HG02759 (cell line): ENCODE measurements at regions not wholly inside any gene's neighbourhood (a gene's known extent, or its start where the extent isn't known, plus 50 kb on each side); places are given as distances from the start of the nearest gene placed in this dataset.

Experiments
- ATAC-seq: cut with Tn5 transposase; IDR thresholded peaks from one replicate; pipeline ENCODE4 v1.9.1; 2021; ENCODE audit warnings: mild to moderate bottlenecking, moderate library complexity; ENCODE audit not compliant: unreplicated experiment

DNA sequence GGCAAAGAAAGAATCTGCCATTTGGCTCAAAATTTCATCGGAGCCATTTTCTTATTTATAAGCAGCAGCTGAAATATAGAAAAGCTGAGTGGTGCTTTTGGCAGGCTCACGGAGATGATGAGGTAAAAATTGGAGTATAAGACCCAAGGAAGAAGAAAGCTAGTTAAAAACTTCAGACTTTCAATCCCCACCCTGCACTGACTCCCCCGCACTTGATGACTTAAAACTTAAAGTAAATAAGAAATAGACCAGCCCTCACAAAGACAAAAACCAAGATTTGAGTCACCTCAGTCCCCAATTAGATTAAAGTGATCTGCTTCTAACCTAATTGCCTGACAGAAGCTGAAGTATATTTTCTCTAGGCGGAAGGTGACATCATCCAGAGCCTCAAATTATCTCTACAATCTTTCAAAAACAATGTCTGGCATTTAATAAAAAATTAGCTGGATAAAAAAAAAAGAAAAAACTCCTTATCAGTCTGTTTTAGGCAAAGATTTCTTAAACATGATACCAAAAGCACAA, 124.0 kb upstream of the PJA2 start:
- no peak for ATAC-seq

DNA sequence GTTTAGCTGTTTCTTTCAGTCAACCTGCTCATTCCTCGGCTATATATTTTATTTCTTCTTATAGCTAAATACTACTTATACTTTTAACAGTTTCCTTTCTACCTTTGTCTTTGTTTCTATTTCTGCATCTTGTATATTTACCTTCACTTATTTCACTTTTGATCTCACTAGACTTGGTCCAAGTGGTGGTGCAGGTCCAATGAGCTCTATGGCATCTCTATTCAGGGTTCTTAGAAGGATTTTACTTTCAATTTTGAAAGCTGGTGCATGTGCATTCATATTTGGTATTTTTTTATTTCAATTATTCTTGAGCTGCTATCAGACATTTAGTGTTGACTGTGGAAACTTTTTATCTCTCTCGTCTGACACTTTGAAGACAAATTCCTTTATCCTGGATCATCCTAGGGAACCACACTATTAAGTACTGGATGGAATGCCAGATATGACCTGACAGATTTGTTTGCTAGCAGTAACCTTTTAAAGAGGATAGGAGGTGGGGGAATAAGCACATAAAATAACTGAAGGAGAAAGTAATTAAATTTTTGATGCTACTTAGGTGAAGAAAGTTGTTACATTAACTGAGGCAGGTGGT, 123.1 kb upstream of the PJA2 start:
- no peak for ATAC-seq

DNA sequence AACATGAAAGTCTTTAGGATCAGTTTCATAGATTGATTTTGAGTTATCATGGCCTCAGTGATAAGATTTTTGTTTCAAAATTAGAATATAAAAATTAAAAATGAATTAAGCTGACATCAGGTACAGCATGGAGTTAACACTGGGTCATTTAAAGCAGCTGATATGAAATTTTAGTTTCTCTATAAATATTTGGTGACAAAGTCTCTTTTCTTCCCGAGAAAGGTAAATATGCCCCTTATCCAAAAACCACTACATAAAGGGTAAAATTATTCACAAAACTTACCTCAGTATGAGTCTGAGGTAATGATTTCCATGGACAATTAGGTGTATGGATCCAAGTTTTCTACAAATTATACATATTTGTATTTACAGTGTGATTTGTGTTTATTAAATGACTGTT, 121.5 kb upstream of the PJA2 start:
- ATAC-seq = no peak

DNA sequence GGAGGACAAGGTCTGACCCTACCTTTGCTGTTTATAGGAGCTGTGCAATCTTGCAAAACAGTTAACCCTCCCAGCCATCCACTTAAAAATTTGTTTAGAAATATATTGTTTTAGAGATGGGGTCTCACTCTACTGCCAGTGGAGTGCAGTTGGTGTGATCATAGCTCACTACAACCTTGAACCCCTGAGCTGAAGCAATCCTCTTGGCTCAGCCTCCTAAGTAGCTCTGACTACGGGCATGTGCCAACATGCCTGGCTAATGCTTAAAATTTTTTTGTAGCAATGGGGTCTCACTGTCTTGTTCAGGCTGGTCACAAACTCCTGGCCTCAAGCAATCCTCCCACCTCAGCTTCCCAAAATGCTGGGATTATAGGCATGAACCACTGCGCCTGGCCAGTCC, 120.2 kb upstream of the PJA2 start:
- ATAC-seq = no peak

DNA sequence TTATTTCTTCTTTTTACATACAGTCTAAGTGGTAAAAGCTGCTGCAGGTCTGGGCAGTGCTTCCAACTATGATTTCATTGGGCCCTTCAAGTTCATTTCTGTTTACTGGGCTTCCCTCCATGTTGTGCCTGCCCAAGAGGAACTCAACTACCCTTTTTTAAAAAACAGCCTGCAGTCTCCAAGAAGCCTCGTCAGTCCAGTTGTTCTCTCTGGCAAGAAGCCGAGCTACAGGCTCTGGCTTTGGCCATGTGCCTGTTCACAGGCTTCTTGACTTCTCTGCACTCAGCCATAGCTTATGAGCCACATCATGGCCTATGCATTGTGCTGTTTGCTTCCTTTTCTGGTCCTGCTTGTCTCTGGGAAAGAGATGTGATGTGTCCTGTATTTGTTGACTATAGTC, 119.7 kb upstream of the PJA2 start:
- no peak for ATAC-seq

DNA sequence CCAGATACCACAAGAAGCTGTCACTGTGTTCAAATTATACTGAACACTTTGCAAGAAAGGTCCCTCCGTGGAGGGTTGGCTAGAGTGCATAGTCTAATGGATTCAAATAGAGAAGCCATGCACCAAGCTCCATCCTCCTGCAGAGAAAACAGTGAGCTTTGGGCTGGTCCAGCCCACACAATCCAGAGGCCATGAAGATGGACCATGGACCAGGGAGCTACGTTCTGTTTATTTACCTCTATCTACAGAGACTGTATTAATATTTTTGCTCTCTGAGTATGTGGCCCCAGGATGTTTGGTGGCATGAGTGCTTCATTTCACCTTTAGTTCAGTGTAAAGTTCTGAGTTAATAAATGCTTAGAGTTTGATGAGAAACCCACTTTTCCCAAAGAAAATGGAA, 114.8 kb upstream of the PJA2 start:
- no peak for ATAC-seq

DNA sequence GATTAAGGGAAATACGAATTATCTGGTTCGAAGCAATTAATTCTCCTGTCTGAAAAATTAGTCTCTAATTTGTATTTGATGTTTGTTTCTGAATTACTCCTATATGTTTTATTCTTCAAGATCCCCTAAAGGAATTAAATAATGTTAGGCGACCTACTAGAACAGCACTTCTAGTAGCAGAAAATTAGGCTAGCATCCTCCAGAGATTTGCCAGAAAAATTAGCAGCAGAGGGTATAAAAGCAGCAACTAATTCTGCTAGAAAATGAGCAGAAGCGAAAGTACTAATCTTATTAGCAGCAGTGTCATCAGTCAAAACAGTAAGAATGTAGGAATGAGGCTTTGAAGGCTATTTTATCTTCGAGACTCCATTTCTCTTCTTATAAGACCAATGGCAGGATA, 114.3 kb upstream of the PJA2 start:
- ATAC-seq = no peak

DNA sequence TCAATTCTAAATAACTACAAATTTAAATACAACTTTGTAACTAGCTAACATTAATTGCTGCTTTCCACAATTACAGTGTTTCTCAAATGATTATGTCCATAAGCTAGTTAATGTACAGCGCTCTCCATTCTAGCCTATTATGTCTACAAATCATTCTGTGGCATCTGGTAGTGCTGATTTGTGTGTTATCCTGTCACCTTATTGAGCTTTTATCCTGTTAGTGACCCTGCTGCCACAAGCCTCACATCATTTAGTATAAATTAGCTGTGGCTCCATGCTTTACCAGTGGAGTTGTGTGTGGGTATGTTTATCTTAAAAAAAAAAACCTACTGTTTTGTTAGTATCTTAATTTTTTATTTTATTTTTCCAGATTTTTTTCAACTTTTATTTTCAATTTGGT, 112.6 kb upstream of the PJA2 start:
- no peak for ATAC-seq

DNA sequence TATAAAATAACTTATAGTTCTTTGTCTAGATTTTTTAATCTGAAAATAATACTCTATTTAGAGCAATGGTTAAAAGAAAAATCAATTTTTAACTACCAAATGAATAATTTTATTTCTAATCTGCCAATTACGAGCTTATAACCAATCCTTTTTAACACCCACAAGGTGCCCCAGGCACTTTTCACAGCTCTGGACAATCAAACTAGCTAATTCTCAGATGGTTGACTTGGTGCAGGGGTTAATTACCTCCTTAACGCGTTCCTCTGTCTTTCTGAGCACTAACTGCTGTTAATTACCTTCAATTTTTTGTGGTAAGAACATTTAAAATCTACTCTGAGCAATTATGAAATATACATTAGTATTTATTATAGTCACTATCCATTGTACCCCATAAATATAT, 109.6 kb upstream of the PJA2 start:
- ATAC-seq = no peak

DNA sequence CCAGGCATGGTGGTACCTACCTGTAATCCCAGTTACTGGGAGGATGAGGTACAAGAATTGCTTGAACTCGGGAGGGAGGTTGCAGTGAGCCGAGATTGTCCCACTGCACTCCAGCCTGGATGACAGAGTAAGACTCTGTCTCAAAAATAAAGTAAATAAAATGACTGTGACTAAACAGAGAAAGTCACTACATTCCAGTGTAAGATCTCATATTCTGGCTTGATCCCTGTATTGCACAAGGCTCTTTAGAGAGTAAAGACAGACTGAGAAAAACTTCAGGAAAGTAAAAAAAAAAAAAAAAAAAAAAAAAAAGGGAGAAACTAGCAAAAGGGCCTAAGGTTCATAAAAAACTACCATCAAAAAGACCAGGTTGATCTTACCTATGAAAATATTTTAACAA, 106.6 kb upstream of the PJA2 start:
- ATAC-seq = no peak

DNA sequence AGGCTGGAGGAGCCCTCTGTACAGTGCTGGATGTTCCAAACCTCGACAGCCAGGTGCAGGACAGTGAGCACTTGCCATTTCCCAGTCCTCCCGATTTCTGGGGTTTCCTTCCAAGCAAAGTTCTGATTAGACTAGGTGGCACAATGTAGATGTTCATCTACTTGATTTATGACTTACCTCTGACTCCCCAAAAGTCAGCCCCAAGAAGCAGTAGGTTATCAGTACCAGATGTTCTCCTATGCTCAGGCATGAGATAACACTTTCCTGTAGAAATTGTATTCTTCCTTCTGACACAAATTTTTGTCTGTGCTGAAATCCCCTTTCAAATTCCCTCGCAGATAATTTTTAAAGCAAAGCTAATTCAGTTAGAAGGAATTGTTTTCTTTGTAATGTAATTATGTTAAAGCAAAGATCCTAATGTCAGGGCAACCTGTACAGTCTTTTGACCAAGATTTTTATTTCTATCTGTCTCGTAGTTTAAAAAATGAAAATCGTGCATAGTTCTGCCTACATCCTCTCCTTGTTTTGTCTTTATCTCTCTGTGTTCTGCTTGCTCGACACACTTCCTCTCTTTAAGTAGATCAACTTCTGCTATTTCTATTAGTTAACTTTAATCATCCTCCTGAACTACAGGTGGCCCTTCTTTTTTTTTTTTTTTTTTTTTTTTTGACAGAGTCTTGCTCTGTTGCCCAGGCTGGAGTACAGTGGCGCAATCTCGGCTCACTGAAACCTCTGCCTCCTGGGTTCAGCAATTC, 102.4 kb upstream of the PJA2 start:
- ATAC-seq = no peak

DNA sequence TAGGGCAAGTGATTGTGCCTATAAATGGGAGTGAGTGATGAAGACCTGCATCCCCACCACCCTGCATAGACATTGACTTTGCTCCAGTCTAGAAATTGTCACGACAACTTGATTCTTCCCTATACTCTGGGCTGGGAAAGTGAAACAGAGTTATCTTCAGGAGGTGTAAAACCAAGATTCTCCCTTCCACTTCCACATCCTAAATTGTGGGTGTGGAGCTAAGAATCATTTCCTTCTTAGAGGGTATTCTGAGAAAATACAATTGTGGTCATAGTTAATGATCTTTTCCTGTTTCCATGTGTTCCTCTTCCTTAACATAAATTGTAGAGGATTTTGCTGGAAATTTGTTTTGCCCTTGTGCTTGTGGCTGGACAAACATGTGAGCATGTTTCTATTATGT, 96.8 kb upstream of the PJA2 start:
- no peak for ATAC-seq

DNA sequence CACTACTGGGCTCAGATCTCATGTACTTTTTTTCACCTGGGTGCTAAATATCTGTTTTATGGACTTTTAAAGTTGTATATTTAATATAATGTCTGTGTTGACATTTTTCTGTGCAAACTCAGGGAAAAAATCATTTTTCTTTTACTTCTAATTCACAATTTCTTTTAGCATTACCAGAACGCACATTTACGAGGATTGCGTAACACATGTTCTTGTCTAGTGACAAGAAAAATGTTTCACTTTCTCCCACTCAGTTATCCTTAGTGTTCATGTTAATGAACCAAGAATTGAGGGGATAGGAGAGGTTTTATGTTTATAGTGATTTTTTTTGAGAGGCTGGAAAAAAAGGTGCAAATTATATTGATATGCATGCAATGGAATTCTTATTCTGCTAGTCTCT, 86.3 kb upstream of the PJA2 start:
- no peak for ATAC-seq

DNA sequence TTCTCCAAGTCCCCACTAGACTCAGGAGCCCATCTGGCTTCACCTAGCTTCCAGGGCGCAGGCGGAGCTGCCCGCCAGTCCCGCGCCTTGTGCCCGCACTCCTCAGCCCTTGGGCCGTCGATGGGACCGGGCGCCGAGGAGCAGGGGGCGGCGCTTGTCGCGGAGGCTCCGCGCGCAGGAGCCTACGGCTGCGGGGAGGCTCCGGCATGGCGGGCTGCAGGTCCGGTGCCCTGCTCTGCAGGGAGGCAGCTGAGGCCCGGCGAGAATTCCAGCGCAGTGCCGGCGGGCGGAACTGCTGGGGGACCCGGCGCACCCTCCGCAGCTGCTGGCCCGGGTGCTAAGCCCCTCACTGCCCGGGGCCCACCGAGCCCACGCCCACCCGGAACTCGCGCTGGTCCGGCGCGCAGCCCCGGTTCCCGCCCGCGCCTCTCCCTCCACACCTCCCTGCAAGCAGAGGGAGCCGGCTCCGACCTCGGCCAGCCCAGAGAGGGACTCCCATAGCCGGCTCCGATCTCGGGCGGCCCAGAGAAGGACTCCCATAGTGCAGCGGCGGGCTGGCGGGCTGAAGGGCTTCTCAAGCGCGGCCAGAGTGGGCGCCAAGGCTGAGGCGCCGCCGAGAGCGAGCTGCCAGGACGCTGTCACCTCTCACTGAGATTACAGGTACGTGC, 78.1 kb upstream of the PJA2 start:
- ATAC-seq = no peak

DNA sequence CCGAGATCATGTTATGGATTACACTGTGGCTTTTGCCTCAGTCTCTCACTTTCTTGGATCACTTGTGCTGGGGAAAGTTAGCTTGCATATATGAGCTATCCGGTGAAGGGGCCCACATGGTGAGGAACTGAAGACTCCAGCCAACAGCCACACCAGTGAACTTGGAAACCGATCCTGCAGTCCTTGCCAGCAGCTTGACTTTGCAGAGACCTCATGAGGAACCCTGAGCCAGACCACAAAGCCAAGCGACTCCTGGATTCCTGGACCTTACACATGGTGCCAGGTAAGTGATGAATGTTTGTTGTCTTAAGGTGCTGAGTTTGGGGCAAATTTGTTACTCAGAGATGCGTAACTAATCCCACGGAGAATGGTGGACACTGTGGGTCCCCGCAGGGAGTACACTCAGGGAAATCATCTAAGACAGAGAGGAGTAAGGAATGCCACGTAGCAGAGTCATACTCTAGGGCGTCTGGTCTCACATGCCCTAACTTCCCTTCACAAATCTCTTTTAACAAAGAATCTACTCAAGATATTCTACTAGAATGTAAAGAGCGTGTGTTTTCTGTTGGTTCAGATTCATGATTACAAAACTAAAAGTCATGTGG, 76.5 kb upstream of the PJA2 start:
- no peak for ATAC-seq

DNA sequence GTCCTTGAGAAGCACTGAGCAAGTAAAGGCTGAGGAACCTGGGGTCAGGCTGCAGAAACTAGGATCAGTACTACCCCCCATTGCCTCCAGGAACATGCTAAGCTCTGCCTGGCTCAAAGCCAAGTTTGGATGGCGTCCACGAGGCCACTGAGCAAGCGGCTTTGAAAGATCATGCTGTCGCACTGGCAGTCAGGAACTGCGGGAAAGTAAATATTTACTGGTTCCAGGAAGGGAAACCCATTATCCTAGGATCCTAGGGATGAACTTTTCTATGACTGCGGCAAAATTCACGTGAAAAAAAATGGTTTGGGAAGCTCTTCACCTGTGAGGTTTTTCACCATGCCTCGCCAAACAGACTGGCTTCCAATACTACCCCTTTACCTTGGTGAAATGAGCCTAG, 75.3 kb upstream of the PJA2 start:
- ATAC-seq = no peak

DNA sequence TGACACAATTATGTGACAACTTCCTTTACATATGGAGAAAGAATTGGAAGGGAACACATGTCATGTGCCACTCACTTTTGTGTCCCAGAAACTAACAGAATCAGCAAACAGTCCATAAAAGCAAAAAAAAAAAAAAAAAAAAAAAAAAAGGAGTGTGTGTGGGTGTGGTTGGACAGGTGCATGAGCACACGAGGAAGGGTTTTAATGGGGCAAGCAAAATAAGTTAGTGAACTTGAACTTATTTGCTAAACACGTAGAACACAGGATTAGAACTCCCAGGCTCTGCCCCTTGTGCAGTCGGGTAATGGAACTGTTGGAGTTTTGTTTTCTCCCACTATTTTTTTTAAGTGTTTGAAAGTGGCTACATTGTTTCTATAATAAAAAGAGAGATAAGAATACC, 74.8 kb upstream of the PJA2 start:
- ATAC-seq = no peak

DNA sequence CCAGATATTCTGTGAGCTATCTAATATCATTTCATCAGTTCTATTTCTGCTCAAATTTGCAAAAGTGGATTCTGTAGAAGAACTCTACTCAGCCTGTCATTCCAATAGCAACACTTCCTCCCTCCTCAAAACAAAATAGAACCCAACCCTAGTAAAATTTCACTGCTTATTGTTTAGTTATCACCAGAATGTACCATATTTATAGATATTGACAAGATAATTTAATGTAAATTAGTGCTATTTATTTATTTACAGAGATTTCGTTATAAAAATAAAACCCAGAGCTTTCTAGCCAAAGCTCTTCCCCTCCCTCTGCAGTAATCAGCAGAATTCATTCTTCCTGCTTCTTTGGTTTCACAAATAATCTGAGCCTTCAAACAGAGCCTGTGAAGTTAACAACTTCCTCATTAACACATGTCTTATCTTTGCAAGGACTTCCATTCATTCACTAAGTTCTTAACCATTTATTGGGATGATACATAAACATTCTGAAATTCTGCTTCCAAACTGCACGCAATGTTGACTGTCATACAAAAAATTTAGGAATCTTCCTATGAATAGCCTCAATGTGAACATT, 73.7 kb upstream of the PJA2 start:
- no peak for ATAC-seq

DNA sequence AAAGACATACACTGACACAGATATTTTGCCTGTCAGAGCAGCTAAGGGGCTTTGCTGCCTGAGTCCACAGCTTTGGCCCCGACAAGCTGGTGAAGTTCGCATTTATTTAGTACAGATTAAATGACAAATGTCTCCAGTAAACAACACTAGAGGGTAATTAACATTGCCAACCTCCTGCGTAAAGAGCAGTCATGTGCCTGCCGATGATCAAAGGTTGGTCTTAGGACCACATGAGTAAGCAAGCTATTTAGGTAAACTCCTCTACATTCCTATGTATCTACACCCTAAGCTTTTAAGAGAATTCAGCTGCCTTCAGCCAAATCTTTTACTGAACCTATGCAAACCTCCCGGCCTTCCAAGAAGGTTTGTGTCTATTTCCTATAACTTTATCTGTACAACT, 73.0 kb upstream of the PJA2 start:
- no peak for ATAC-seq

DNA sequence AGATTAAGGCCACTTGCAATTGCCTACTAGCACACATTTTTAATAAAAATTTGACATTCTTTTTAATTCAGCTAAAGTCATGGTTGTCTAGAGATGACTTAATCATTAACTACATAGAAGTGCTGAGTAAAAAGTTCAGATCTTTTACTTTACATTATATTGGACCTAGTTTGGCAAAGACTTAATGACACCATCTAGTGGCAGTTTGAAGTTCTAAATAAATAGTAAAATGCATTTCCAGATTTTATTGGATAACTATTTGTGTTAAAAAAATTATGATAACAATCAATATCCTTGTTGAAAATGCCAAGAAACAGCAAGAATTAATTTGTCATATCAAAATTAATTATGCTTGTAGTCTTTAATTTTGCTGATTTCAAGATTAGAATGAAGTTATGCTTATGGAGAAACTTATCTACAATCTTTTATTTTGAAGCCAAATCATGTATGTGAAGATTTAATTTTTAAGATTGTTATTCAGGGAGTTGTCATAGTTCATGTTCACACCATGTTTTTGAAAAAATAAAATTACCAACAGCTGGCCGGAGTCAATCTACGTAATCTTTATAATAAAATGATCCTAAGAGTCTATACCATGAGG, 69.6 kb upstream of the PJA2 start:
- ATAC-seq = no peak

DNA sequence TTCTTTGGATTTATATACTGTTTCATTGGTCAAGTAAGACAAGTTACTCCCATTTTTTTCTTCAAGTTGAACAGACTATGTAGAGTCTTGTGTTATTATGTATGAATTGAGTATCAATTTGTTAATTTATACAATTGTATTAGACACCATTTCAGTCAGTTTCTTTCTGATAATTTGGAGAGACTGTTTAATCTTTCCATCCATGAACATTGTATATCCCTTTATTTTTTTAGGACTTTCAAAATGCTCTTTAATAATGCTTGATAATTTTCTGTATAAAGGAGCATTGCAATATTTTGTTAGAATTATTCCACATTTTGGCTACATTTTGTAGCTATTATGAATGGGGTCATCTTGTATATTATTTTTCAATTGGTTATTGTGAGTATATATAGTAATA, 69.1 kb upstream of the PJA2 start:
- ATAC-seq = no peak
